ENCODE measurements at regions not wholly inside any gene's neighbourhood (a gene's known extent, or its start where the extent isn't known, plus 50 kb on each side); places are given as distances from the start of the nearest gene placed in this dataset.

DNA sequence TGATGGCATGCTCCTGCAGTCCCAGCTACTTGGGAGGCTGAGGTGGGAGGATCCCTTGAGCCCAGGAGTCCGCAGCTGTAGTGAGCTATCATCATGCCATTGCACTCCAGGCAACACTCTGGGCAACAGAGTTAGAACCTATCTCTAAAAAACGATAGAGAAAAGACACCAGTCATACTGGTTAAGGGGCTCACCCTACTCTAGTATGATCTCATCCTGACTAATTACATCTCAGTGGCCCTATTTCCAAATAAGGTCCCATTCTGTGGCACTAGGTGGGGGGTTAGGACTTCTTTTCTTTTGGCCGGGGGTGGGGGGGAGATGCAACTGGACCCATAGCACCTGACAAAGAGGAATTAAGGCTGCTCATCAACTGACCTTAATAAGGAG is 163.2 kb upstream of the NCK2 start:
- no peak overlapping the region for H3K4me3 Mint-ChIP-seq
- DNase-seq, result no peak
- H3K27me3 Mint-ChIP-seq, result no peaks in the 10 kb centered on the region
- no peak overlapping the region for H3K27ac Mint-ChIP-seq
- H3K4me1 Mint-ChIP-seq, result peaks cover 28% of the 10 kb centered on the region
- CTCF ChIA-PET, result interaction anchor here (1.2 kb wide), 2 partner anchors 216 to 512 kb away, joined by 3 read pairs; no protein-coding TSS in a partner anchor
- peaks cover 4% of the 10 kb centered on the region for H3K9me3 Mint-ChIP-seq
- no peaks in the 10 kb centered on the region for H3K36me3 Mint-ChIP-seq

GRCh38 chr2:105580870-105581554 is 163.7 kb upstream of the NCK2 start:
- CTCF ChIA-PET, result interaction anchor here (1.2 kb wide), 2 partner anchors 217 to 512 kb away, joined by 3 read pairs; no protein-coding TSS in a partner anchor
- Mint-ChIP-seq H3K4me3 (no peak overlapping the region), H3K9me3 (peaks cover 4% of the 10 kb centered on the region), H3K27me3 (no peaks in the 10 kb centered on the region), H3K36me3 (no peaks in the 10 kb centered on the region), H3K4me1 (peaks cover 33% of the 10 kb centered on the region), H3K27ac (no peak overlapping the region)
- no peak for DNase-seq

DNA sequence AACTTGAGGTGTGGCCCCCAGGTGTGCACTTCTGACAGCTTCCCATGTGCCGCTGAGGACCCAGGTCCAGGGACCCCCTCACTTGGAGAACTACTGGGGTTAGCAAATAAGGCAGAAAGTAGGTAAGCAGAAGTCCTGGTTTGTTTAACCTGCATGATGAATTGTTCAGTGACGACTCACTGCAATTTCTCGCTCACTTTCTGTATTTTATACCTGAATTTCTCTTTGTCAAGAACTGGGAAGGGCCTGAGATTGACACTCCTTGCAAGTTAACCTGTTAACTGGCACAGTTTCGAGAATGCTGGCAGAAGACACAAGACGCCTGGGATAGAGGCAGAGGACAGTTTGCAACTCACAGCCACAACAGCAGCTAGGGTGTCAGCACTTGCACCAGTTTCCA is 164.5 kb upstream of the NCK2 start:
- Mint-ChIP-seq H3K9me3 (peaks cover 4% of the 10 kb centered on the region), H3K27ac (no peak overlapping the region), H3K4me3 (no peak overlapping the region), H3K36me3 (no peaks in the 10 kb centered on the region), H3K4me1 (peaks cover 38% of the 10 kb centered on the region), H3K27me3 (peaks cover 3% of the 10 kb centered on the region)
- DNase-seq, result no peak
- CTCF ChIA-PET, result no interaction called here

DNA sequence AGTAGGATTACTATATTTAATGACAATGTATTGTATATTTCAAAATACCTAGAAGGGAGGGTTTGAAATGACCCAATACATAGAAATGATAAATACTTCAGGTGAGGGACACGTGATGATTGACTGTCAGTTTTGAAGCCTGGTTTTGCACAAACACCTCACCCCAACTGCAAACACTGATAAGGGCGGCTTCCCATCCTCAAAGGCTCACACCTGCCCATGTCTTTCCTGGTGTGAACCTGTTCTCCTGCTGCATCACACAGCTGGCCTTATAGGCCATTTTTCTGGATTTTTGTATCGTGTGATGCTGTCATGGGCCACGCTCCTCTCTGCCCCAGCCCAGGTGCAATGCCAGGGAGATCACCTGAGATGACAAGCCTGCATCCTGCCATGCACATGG is 166.5 kb upstream of the NCK2 start:
- no peak for DNase-seq
- Mint-ChIP-seq H3K27me3 (peaks cover 12% of the 10 kb centered on the region), H3K9me3 (no peaks in the 10 kb centered on the region), H3K4me1 (peaks cover 28% of the 10 kb centered on the region), H3K27ac (no peak overlapping the region), H3K4me3 (no peak overlapping the region), H3K36me3 (no peaks in the 10 kb centered on the region)
- CTCF ChIA-PET, result interaction anchor here (0.9 kb wide), 1 partner anchor 392 kb away, joined by 3 read pairs; no protein-coding TSS in a partner anchor

DNA sequence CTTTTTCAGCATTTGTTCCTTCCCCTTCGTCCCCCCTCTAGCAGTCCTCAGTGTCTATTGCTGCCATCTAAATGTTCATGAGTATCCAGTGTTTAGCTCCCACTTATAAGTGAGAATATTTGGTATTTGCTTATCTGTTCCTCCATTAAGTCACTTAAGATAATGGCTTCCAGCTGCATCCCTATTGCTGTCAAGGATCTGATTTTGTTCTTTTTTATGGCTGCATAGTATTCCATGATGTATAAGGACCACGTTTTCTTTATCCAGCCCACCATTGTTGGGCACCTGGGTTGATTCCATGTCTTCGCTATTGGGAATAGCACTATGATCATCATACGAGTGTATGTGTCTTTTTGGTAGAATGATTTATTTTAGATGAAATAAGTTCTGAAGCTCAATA is 166.9 kb upstream of the NCK2 start:
- DNase-seq, result no peak
- H3K36me3 Mint-ChIP-seq, result no peaks in the 10 kb centered on the region
- H3K4me1 Mint-ChIP-seq, result peaks cover 24% of the 10 kb centered on the region
- peaks cover 12% of the 10 kb centered on the region for H3K27me3 Mint-ChIP-seq
- H3K9me3 Mint-ChIP-seq, result no peaks in the 10 kb centered on the region
- no peak overlapping the region for H3K27ac Mint-ChIP-seq
- H3K4me3 Mint-ChIP-seq, result no peak overlapping the region
- CTCF ChIA-PET, result interaction anchor here (0.9 to 1.6 kb wide), 2 partner anchors 392 to 508 kb away, joined by 3 to 27 read pairs; no protein-coding TSS in a partner anchor

- H3K9me3 Mint-ChIP-seq, result no peaks in the 10 kb centered on the region
- H3K36me3 Mint-ChIP-seq, result no peaks in the 10 kb centered on the region
- CTCF ChIA-PET, result interaction anchor here (0.6 to 1.6 kb wide), 28 partner anchors 9 to 522 kb away, joined by 3 to 27 read pairs (median 3); no protein-coding TSS in a partner anchor
- no peak overlapping the region for H3K27ac Mint-ChIP-seq
- no peak for DNase-seq
- H3K4me1 Mint-ChIP-seq, result peaks cover 21% of the 10 kb centered on the region
- H3K4me3 Mint-ChIP-seq, result no peak overlapping the region
- H3K27me3 Mint-ChIP-seq, result peaks cover 21% of the 10 kb centered on the region
Observed at GRCh38 chr2:105576440-105577241, 168.1 kb upstream of the NCK2 start.

GRCh38 chr2:105576050-105576439 is 168.7 kb upstream of the NCK2 start:
- Mint-ChIP-seq H3K9me3 (no peaks in the 10 kb centered on the region), H3K4me3 (no peak overlapping the region), H3K27ac (no peak overlapping the region), H3K27me3 (peaks cover 21% of the 10 kb centered on the region), H3K36me3 (no peaks in the 10 kb centered on the region), H3K4me1 (peaks cover 21% of the 10 kb centered on the region)
- CTCF ChIA-PET, result interaction anchor here (0.7 to 1.6 kb wide), 21 partner anchors 14 to 523 kb away, joined by 3 to 27 read pairs (median 3); no protein-coding TSS in a partner anchor
- no peak for DNase-seq

- H3K4me1 Mint-ChIP-seq, result peaks cover 21% of the 10 kb centered on the region
- no peak for DNase-seq
- no peak overlapping the region for H3K27ac Mint-ChIP-seq
- H3K4me3 Mint-ChIP-seq, result no peak overlapping the region
- CTCF ChIA-PET, result interaction anchor here (1.0 to 1.5 kb wide), 3 partner anchors 299 to 519 kb away, joined by 3 to 6 read pairs (median 3); no protein-coding TSS in a partner anchor
- H3K36me3 Mint-ChIP-seq, result no peaks in the 10 kb centered on the region
- H3K9me3 Mint-ChIP-seq, result no peaks in the 10 kb centered on the region
- H3K27me3 Mint-ChIP-seq, result peaks cover 26% of the 10 kb centered on the region
Observed at GRCh38 chr2:105575499-105576025, 169.2 kb upstream of the NCK2 start.

DNA sequence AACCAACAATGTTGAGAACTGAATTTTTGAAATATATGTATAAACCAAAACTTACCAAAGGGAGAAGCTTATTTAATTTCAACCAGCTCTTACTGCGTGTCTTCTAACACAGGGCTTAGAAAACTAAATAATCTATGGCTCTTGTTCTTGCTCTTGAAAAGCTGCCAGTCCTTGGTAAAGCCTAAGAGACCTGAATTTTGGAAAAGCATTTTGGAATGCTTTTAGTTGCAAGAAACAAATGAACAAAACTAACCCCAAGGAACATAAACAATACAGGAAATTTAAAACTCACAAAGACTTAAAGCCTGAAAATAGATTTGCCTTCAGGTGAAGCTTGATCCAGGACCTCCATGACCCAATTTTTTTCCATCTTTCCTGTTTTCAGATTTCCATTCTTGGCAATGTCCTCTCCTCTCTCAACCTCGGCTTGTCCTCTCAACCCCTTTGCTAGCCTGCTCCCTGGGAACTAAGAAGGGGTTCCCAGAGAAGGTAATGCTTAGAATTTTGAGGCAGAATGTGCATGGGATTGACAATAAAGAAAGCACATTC is 169.8 kb upstream of the NCK2 start:
- Mint-ChIP-seq H3K27ac (no peak overlapping the region), H3K4me3 (no peak overlapping the region), H3K36me3 (no peaks in the 10 kb centered on the region), H3K4me1 (peaks cover 21% of the 10 kb centered on the region), H3K9me3 (no peaks in the 10 kb centered on the region), H3K27me3 (peaks cover 33% of the 10 kb centered on the region)
- no peak for DNase-seq
- CTCF ChIA-PET, result interaction anchor here (1.0 to 1.1 kb wide), 2 partner anchors 300 to 331 kb away, joined by 3 read pairs; no protein-coding TSS in a partner anchor

- CTCF ChIA-PET, result interaction anchor here (1.1 to 1.5 kb wide), 2 partner anchors 301 to 525 kb away, joined by 3 to 4 read pairs; no protein-coding TSS in a partner anchor
- Mint-ChIP-seq H3K4me1 (peaks cover 21% of the 10 kb centered on the region), H3K27me3 (peaks cover 41% of the 10 kb centered on the region), H3K36me3 (no peaks in the 10 kb centered on the region), H3K4me3 (no peak overlapping the region), H3K9me3 (no peaks in the 10 kb centered on the region), H3K27ac (no peak overlapping the region)
- DNase-seq, result no peak
Observed at GRCh38 chr2:105573910-105574655, 170.6 kb upstream of the NCK2 start.

DNA sequence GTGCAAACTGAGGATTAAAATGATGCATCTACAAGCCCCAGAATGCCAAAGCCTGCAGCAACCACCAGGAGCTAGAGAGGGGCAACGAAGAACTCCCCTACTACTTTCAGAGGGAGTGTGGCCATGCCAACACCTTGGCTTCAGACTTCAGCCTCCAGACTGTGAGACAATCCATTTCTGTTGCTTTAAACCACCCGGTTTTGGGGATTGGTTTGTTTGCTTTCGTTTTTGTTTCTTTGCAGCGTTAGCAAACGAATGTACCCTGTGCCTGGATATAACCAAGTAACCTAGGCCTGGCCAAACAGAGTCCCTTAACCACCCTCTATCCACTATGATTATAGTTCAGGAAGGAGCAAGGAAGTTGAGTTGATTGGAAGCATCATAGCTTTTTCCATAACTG is 171.2 kb upstream of the NCK2 start:
- H3K36me3 Mint-ChIP-seq, result no peaks in the 10 kb centered on the region
- no peak overlapping the region for H3K27ac Mint-ChIP-seq
- no peak overlapping the region for H3K4me3 Mint-ChIP-seq
- CTCF ChIA-PET, result interaction anchor here (1.5 kb wide), 1 partner anchor 525 kb away, joined by 4 read pairs; no protein-coding TSS in a partner anchor
- H3K27me3 Mint-ChIP-seq, result peaks cover 42% of the 10 kb centered on the region
- no peaks in the 10 kb centered on the region for H3K9me3 Mint-ChIP-seq
- no peak for DNase-seq
- peaks cover 21% of the 10 kb centered on the region for H3K4me1 Mint-ChIP-seq

DNA sequence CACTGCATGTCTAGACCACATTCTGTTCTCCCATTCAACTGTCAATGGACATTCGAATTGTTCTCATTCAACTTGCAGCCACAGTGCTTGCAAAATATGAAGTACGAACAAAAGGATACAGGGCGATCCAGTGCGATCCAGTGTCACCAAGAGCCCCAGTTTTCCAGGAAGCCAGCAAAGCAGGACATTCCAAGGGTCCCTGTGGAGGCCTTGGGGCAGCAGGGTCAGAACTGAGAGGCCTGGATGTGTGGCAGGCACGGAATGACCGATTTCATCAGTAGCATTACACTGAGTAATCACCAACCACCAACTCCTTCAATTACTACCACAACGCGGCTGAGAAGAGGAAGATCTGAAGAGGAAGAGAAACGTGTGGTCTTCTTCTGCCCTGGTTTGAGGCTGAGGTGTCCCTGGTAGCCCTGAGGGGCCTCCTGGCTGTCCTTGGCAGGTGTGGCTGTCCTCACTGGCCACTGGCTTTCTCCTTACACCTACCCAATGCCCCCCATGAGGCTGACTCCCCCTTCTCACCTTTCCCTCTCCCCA is 172.7 kb upstream of the FHL2 start:
- H3K36me3 Mint-ChIP-seq, result no peaks in the 10 kb centered on the region
- CTCF ChIA-PET, result no interaction called here
- H3K9me3 Mint-ChIP-seq, result no peaks in the 10 kb centered on the region
- H3K27me3 Mint-ChIP-seq, result peaks cover 51% of the 10 kb centered on the region
- H3K4me3 Mint-ChIP-seq, result no peak overlapping the region
- no peak overlapping the region for H3K27ac Mint-ChIP-seq
- no peak for DNase-seq
- peaks cover 23% of the 10 kb centered on the region for H3K4me1 Mint-ChIP-seq

DNA sequence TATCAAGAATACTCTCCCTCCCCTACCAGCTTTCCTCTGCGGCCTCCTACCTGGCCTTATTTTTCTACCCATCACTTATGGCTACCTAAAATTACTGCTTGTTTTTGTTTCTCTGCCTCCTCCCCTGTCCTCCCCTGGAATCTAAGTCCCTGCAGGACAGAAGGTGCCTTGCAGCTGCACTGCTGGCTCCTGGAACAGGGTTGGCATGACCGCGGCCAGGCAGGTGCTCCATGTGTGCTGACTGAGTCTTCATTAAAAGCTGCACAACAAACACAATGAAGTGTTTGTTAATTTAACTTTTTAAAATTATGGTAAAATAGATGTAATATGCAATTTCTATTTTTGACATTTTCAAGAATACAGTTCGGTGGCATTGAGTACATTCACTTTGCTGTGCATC is 171.9 kb upstream of the FHL2 start:
- Mint-ChIP-seq H3K36me3 (no peaks in the 10 kb centered on the region), H3K27me3 (peaks cover 55% of the 10 kb centered on the region), H3K4me3 (no peak overlapping the region), H3K27ac (no peak overlapping the region), H3K4me1 (peaks cover 19% of the 10 kb centered on the region), H3K9me3 (no peaks in the 10 kb centered on the region)
- CTCF ChIA-PET, result no interaction called here
- no peak for DNase-seq
